GM21515 (cell line): ENCODE measurements at regions not wholly inside any gene's neighbourhood (a gene's known extent, or its start where the extent isn't known, plus 50 kb on each side); places are given as distances from the start of the nearest gene placed in this dataset.
"Not testable (repeated sequence)": the region's sequence is repeated elsewhere in the genome, so short reads cannot be mapped to it uniquely, and the experiment has no call there.

ENCODE experiments used
- ATAC-seq: cut with Tn5 transposase; IDR thresholded peaks from one replicate; pipeline ENCODE4 v1.9.1; 2021; ENCODE audit not compliant: unreplicated experiment

GRCh38 chr21:23951251-23951650 lies 1656.0 kb downstream of the MRPL39 start:
- ATAC-seq: no peak

GRCh38 chr21:23950344-23950743 lies 1656.9 kb downstream of the MRPL39 start:
- ATAC-seq: no peak

GRCh38 chr21:23949493-23949892 lies 1657.8 kb downstream of the MRPL39 start:
- no peak for ATAC-seq

- ATAC-seq: no peak
These were observed 1667.8 kb downstream of the MRPL39 start for GRCh38 chr21:23939369-23940065.

GRCh38 chr21:23936991-23937390 lies 1670.3 kb downstream of the MRPL39 start:
- no peak for ATAC-seq

GRCh38 chr21:23936224-23936623 lies 1671.1 kb downstream of the MRPL39 start:
- no peak for ATAC-seq

GRCh38 chr21:23930565-23930964 lies 1676.7 kb downstream of the MRPL39 start:
- no peak for ATAC-seq

- not testable (repeated sequence) for ATAC-seq
These were observed 1680.9 kb downstream of the MRPL39 start for GRCh38 chr21:23926430-23926829.

GRCh38 chr21:23921670-23922418 lies 1685.4 kb downstream of the MRPL39 start:
- ATAC-seq: no peak

- ATAC-seq: no peak
These were observed 1706.6 kb downstream of the MRPL39 start for GRCh38 chr21:23900727-23901126.

- no peak for ATAC-seq
These were observed 1707.7 kb downstream of the MRPL39 start for GRCh38 chr21:23899561-23899960.

- ATAC-seq: no peak
These were observed 1716.6 kb downstream of the MRPL39 start for GRCh38 chr21:23890652-23891051.

GRCh38 chr21:23887725-23888306 lies 1719.5 kb downstream of the MRPL39 start:
- peak; percentile 90 for ATAC-seq

- ATAC-seq: no peak
These were observed 1720.2 kb downstream of the MRPL39 start for GRCh38 chr21:23886828-23887724.

GRCh38 chr21:23881783-23882182 lies 1725.5 kb downstream of the MRPL39 start:
- no peak for ATAC-seq

GRCh38 chr21:23876925-23877558 lies 1730.2 kb downstream of the MRPL39 start:
- ATAC-seq: no peak

GRCh38 chr21:23874271-23874670 lies 1733.0 kb downstream of the MRPL39 start:
- ATAC-seq: no peak

GRCh38 chr21:23861911-23862504 lies 1745.3 kb downstream of the MRPL39 start:
- ATAC-seq: no peak

- ATAC-seq: no peak
These were observed 1748.4 kb downstream of the MRPL39 start for GRCh38 chr21:23858878-23859277.

GRCh38 chr21:23853796-23854379 lies 1753.4 kb downstream of the MRPL39 start:
- ATAC-seq: peak; percentile 54
